Renal pelvis (tissue), 1 donor: ENCODE measurements at regions not wholly inside any gene's neighbourhood (a gene's known extent, or its start where the extent isn't known, plus 50 kb on each side); places are given as distances from the start of the nearest gene placed in this dataset.

Source experiments
- DNase-seq: peaks from one replicate; pipeline ENCODE4 v3.0.0-alpha.2; 2013

DNA sequence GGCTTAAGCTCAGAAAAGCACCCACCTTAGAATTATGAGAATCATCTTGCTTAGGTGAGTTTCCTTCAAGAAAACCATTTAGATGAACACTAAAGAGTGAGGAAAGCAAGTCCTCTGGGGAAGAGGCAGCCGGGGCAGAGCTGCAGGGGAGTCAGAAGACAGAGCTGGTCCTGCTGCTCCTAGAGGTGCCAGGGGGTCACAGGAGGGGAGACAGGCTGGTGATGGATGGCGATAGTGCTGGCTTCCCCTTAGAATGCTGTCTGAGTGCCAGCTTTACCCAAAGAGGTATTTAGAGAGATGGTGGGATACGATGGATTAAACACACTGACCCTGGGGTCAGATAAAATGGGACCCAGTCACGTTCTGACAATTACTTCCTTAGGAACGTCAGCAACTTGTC lies 269.4 kb downstream of the TDRD15 start:
- no peak for DNase-seq

DNA sequence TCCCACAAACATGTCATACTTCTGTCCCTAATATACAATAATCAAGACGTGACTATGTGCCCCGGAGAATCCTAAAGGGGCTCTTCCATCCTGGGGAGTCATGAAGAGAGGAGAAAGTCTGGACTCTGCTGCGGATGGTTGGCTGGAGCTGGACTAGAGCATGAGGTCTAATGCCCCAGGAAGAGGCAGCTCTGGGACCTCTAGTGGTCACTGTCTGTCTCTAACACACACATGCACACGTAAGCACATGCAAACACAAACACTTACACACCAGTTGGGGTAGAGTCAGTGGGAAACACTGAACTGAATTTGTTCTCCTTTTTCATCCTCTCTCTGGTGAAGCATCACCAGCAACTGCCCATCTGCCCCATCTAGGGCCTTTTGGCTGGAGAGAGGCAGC lies 271.6 kb downstream of the TDRD15 start:
- no peak for DNase-seq

GRCh38 chr2:21396252-21396651 lies 272.5 kb downstream of the TDRD15 start:
- DNase-seq, result no peak

GRCh38 chr2:21401022-21401698 lies 277.4 kb downstream of the TDRD15 start:
- DNase-seq, result no peak

GRCh38 chr2:21404137-21404536 lies 280.4 kb downstream of the TDRD15 start:
- no peak for DNase-seq

GRCh38 chr2:21404827-21405625 lies 281.3 kb downstream of the TDRD15 start:
- DNase-seq, result no peak

- DNase-seq, result no peak
Observed at GRCh38 chr2:21406386-21406785, 282.6 kb downstream of the TDRD15 start.

DNA sequence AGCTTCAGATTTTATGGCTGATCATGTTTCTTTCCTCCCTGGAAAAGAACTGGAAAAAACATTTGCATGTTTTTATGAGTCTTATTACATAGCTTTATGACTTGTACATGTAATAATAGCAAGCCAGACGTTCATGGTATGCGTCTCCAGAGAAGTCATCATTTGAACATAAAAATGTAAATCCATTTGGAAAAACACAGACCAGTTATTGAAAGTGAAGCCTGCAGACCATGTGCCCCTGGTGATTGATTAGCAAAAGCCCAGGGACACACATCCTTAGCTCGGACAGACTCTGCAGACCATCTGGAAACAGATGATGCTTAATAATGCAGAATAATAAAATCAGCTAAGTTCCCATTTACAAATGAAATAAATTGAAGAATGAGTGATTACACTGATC lies 283.1 kb downstream of the TDRD15 start:
- no peak for DNase-seq

GRCh38 chr2:21407851-21408250 lies 284.1 kb downstream of the TDRD15 start:
- DNase-seq, result no peak

- DNase-seq, result no peak
Observed at GRCh38 chr2:21411741-21412140, 288.0 kb downstream of the TDRD15 start.

- DNase-seq, result no peak
Observed at GRCh38 chr2:21412944-21413443, 289.2 kb downstream of the TDRD15 start.

GRCh38 chr2:21415234-21415633 lies 291.5 kb downstream of the TDRD15 start:
- DNase-seq, result no peak

DNA sequence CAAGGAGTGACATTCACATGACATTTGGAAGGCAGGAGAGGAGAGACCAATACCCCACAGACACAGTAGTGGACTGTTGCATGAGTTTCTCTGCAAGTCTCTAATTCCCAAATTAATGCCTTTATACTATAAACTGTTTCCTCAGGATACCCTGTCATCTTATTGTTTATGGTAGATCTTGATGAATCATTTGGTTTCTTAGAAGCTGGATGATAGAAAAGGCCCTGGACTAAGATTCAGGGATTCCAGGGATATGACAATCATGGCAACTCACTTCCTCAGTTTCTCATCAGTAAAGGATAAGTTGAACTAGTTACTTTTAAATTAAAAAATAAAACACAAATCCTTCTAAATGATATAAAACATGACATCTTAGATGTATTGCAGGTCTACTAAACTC lies 292.5 kb downstream of the TDRD15 start:
- DNase-seq, result no peak

GRCh38 chr2:21418456-21418855 lies 294.7 kb downstream of the TDRD15 start:
- DNase-seq, result no peak

DNA sequence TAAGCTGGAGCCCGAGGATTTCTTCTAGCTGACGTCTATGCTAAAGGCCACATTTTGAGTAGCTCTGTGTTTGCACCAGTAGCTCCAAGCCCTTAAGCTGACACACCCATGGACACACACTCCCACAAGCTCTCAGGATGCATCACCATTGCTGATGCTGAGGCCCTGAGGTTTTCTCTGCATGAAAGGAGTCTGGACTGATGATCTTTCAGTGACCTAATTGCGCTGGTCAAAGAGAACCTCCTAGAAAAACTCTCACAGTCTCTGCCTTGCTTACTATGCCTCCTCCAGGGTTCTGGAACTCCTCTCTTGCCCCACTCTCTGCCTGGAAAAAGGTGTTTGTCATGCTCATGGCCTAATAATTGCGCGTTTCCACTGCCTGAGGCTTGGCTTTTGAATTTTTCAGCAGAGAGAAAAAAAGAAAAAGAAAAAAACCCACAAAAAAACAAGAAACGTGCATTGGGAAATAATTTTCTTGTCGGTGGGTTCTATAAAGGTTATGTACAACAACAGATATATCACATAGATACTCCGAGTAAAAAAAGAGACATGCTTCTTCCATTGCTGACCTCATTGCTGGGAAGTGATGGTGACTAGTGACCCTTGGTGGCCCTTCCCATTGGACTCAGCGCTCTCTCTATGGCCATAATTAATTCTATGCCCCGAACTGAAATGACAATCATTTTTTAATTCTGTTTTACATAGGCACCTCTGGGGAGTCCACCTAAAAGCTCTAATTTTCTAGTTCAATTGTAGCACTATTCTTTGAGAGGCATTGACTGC lies 297.0 kb downstream of the TDRD15 start:
- DNase-seq, result no peak

DNA sequence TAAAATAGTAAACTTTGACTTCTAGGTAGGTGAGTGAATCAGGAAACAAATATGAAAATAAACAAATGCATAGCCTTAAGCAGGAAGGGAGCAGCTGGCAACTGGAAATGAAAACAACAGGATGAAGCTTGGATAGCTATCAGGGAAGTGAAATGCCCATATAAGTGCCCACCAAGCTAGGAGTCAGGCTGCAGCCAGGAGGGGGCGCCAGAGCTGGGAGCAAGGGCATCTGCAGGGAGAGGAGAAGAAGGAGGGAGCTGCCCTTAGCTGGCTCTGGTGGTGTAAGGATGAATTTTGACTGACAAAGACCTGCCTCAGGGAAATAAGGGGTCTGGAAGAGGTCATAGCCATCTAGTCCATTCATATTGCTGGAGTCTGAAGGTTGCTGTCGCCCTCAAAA lies 298.3 kb downstream of the TDRD15 start:
- no peak for DNase-seq

- no peak for DNase-seq
Observed at GRCh38 chr2:21422724-21423522, 299.2 kb downstream of the TDRD15 start.

- no peak for DNase-seq
Observed at GRCh38 chr2:21423854-21424253, 300.1 kb downstream of the TDRD15 start.

DNA sequence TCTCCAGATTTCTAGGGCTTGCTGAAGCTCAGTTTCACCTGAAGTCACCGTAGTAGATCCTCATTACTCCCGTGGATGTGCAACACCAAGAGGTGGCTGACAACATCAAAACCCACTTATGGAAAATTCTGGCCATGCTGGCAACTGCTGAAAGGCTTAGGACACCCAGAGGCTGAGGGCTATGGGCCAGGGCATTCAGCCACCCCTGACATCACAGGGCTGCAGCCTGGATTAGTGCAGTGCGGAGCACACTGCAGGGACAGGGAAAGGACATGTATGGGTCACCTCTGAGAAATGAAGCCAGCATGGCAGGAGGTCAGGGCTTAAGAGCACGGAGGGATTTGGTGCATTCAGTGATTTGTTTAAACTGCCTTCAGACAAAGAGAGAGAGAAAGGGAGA lies 300.6 kb downstream of the TDRD15 start:
- DNase-seq, result no peak

GRCh38 chr2:21427606-21428005 lies 303.8 kb downstream of the TDRD15 start:
- no peak for DNase-seq

GRCh38 chr2:21428754-21429153 lies 305.0 kb downstream of the TDRD15 start:
- DNase-seq, result no peak

- no peak for DNase-seq
Observed at GRCh38 chr2:21429747-21430146, 306.0 kb downstream of the TDRD15 start.
